Stimulated activated CD8-positive, alpha-beta memory T cell treated with anti-CD3 and anti-CD28 coated beads, Interleukin-7, amount 100 ng/mL, for 24 hours (primary cell): ENCODE measurements at regions not wholly inside any gene's neighbourhood (a gene's known extent, or its start where the extent isn't known, plus 50 kb on each side); places are given as distances from the start of the nearest gene placed in this dataset.

Experiments
- DNase-seq: peaks from one replicate; pipeline ENCODE4 v3.0.0-alpha.2; 2020; ENCODE audit warnings: low read depth

DNA sequence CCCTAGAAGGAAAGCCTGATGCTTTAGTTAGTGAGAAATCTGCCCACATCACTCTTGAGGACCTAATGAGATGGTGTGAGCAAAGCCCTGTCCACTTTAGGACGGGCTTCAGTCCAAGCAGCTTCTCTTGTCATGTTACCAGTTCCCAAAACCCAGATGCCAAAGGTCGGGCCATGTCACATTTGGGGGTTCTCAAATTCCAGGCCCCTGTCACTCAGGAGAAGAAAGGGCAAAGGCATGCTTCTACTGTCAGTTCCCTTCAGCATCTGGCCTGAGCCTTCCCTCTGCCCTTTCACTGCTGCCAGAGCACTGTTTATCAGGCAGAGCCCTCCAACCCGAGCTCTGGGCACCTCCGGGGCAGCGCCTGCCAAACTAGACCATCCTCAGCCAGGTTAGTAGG is 556.0 kb downstream of the BNC2 start:
- no peak for DNase-seq

DNA sequence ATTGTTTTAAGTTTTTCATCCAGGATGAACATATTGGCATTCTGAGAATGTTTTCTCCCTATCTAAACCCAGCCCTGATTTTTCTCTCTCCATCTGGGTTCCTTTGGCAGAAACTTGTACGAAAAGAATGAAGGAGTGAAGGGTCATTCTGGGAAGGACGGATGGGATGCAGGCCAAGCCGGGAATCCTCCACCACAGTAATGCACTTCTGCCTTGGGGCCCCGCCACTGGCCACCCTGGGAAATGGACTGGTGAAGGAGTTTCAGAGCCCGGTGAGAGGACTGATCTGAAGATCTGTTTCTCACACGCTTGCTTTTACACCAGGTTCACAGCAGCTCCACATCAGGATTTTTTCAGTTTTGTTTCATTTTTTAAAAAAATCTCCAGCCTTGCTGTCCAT is 554.8 kb downstream of the BNC2 start:
- DNase-seq: no peak

DNA sequence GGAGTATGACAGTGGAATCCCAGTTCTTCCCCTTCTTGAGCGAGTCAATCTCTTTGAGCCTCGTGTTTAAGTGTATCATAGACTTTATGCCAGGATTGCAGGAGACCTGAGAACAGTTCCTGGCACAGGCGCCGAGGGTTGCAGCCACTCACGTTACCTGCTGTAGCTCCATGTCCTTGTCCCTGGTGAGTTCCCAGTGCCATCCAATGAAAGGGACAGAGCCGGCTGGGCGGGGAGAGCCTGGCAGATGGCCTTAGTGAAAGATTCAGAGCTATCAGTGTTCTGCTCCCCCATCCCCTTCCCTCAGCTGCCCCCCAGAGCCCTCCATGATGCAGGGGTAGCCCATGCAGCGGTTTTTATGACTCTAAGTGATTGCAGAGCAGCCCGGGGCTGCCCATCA is 554.0 kb downstream of the BNC2 start:
- DNase-seq: no peak

DNA sequence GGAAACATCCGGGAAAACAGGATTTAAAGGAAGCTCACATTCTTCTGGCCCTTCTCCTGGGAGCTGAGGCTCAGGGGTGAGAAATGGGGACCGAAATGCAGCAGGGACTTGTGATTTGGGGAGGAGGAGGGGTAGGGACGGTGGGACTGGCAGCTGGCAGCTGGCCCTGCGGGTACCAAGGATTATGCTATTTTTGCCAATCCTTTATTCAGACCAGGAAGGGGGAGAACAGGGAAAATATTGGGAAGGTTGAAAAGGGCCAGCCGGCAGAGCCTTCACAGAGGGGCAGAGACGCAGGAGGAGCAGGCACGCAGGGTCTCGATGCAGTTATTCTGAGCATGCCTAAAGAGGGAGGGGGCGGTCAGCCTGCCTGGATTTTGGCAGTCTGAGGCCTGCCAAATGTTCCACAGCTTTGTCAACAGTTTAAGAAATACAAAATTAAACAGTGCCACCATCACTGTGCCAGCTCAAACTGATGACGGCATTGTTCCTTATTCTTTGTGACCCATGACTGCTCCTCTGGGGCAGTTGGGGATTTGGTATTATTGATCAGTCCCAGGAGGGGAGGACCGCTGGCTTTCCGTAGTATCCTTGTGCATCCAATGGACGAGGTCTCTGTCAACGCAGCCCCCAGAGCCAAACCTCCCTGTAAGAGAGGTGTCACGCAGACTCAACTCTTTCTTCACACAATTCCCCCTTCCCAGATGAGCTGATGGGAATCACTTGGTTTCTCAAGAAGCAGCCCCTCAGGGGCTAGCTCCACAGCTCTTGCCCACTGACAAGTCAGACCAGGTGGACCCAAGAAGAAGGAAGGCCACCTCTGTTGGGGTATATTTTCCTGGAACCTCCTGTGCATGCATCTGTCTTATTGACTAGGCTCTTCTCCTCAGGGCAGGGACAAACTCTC is 553.3 kb downstream of the BNC2 start:
- no peak for DNase-seq

DNA sequence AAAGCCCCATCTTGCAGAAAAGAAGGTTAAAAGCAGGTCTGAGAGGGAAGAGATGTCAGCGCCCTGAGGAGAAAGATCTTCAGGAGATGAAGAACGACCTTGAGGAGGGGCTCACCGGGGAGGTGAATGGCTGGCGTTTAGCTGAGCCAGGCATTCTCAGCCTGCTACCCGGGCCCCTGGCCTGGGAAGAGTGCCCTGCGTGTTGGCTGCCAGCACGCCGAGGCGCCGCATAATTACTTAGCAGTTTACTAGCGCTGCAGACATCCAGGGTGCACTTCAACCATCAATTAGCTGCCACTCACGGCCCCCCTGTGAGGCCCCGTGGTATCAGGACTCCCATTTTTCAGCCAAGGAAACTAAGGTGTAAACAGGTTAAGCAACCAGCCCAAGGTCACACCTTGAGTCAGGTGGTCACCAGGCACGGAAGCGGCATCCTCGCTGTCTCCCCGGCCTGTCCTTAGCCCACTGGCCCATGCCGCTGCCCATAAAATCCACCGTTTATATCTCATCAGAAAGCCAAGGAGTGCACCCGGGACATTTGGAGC is 551.9 kb downstream of the BNC2 start:
- no peak for DNase-seq

DNA sequence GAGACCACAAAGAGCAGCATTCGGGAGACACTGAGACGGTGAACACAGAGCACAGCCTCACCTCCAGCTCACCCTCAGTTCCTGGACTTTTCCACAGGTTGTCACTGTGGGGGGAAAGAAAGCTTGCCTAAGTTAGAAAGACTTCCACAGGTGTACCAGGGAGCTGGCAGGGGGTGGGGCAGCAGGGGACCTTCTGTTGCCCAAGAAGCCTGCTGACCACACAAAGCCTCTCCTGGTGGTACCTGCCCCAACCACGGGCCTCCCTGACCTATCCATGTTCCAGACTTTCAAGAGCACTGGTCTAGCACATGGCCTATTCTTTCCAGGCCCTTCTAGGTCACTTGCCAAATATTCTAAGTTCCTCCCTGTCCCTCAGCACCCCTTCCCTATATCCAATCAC is 550.8 kb downstream of the BNC2 start:
- no peak for DNase-seq

DNA sequence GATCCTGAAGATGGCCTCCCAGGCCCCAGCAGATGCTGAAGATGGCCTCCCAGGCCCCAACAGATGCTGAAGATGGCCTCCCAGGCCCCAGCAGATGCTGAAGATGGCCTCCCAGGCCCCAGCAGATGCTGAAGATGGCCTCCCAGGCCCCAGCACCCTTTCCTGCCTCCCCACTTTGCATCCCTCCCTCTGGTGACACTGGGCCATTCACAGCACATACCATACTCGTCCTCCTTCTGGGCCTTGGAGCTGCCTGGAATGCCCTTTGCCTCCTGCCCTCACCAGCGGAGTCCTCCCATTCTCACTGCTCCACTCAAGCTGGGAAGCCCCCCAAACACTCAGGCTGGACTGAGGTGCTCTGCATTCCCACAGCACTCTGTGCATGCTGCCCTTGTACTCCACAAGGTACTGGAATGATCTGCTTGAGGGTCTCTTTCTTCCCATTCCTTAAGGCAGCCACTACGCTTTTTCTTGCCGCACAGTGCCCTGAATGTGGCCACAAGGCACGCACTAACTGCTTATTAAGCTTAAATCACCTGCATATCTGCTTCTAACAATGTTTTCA is 550.0 kb downstream of the BNC2 start:
- no peak for DNase-seq

DNA sequence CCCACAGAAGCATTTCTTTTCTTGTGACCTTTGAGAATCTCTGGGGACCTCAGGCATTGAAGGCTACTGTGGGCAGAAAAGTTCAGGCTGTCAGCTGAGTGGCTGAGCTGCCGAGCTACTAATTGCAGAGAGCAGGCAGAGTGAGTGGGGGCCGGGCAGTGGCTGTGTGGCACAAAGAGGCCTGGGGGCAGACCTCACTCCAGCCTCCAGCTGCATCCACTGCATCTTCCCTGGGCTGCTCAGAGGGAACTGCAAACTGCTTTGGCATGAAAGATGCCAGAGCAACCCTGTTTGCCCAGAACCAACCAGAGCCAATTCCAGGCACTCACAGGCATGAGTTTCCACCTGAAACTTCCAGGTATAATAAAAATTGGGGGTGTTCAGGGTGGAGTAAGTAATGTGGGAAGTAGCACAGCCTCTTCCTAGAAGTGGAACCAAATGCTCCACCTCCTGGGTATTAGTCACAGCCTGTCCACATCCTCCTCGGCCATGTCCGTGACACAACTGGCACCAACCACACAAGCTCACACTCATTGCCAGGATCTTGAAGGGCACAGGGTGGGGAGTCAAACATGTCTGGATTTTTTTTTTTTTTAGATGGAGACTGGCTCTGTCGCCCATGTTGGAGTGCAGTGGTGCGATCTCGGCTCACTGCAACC is 548.9 kb downstream of the BNC2 start:
- DNase-seq: no peak

DNA sequence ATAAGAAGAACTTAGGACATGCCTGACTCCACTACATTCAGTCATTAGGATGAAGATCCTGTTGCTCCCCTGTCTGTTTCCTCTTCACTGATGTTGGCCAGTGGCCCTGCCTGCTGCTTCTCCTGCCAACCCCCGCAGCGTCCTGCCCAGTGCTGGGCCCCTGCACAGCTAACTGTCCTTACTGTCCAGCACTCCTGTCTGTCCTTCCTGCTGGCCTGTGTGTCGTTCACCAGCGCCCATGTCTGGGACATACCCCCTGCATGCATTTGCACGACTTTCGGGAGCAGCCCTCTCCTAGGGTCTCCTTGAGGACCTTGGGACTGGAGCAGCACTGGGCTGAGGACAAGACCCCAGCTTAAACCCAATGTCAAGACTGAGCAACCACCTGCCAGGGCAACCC is 547.6 kb downstream of the BNC2 start:
- DNase-seq: no peak

DNA sequence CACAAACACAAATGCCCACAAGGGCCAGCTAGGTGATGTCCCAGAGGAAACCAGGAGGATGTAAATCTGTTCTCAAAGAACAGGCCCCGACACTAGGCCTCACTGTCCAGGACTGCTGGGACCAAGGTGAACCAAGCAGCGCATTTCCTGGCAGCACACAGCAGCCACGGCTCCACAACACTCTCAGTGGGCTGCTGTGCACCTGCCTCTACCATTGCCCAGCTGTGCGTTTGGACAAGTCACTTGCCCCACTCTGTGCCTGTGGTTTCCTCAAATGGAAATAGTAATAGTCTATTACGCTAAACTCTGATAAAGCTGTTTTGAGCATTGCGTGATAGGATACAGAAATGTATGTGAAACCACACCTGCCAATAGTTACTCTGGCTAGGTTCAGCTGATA is 544.5 kb downstream of the BNC2 start:
- DNase-seq: no peak

DNA sequence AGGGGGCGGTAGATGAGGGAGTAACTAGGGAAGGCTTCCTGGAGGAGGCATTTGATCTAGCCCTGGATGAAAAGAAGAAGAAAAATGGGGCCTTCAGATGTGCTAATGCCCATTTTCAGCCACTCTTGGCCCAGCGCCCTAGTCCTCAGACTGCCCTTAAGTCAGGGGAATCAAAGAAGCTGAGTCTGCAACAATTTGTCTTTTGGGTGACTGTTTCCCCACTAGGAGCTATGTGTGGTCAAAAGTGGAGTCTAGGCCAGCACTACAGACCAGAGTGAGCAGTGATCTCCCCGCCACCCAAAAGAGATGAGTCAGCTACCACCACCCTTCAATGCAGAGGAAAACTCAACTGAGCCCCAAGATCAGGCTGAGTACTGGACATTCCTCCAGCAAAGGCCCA is 542.1 kb downstream of the BNC2 start:
- no peak for DNase-seq

DNA sequence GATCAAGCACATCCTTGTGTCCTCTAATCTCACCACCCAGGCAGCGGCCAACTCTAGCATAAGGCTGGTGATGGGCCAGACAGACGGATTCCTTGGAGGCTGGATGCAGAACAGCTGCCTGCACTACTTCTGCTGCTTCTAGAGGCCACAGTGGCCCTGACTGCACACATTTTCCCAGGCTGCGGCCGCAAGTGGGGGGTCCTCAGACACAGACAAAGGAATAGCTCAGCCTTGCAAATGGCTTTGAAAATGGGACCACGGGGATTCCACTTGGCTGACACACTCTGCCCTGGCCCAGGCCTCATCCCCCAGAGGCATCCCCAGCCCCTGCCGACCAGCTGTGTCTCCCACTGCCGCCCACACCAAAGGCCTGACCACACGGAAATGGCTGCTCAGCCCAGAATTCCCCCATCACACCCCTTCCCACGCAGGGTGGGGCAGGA is 540.8 kb downstream of the BNC2 start:
- DNase-seq: no peak

DNA sequence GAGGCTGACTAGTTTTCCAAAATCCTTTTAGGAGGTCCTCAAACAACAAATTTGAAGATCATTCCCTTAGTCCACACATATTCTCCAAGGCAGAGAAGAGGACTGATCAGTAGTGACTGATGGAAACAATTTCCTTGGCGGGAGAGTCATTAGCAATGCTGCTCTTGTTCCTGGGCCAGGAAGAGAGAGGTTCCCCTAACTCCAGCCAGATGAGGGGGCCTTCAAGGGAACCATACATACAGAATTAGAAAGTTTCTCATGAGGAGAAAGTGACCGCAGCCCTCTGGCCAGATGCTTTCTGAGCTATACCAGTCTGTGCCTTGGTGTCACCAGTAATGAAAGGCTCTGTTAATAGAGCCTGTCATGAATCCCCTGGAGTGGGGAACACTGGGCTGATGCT is 539.4 kb downstream of the BNC2 start:
- DNase-seq: no peak

DNA sequence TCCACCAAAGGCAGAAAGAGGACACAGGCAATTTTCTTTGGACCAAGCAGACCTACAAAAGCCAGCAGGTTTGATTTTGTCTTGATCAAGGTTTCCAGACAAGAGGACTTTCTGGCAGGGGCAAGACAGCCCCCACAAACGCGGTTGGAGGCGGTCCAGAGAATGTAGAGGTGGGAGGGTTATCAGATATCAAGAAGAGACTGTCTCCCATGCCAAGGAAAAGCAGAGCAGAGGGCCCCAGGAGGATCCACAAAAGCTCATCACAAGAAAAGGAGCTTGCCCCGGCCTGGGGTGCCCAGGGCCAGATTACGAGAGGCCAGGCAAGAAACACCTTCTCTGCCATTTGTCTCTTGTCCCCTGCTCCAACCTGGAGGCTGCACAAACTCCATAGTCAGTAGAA is 538.9 kb downstream of the BNC2 start:
- no peak for DNase-seq

DNA sequence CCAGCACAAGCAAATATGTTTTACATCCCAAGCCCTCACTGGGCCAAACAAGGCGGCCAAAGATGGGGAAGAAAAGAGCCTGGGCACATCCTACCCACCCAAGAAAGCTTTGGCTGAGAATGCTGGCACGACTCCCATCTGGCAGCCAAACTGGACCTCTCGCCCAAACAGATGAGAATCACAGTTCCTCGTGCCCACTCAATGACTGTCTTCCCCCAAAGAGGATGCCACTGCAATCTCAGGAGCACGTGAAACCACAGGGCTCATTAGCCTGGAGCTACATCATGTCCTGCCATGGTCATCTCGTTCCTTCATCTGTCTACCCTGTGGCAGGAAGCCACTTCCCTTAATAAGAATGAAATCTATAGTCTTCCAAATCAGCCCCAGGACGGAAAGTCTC is 536.8 kb downstream of the BNC2 start:
- DNase-seq: no peak

DNA sequence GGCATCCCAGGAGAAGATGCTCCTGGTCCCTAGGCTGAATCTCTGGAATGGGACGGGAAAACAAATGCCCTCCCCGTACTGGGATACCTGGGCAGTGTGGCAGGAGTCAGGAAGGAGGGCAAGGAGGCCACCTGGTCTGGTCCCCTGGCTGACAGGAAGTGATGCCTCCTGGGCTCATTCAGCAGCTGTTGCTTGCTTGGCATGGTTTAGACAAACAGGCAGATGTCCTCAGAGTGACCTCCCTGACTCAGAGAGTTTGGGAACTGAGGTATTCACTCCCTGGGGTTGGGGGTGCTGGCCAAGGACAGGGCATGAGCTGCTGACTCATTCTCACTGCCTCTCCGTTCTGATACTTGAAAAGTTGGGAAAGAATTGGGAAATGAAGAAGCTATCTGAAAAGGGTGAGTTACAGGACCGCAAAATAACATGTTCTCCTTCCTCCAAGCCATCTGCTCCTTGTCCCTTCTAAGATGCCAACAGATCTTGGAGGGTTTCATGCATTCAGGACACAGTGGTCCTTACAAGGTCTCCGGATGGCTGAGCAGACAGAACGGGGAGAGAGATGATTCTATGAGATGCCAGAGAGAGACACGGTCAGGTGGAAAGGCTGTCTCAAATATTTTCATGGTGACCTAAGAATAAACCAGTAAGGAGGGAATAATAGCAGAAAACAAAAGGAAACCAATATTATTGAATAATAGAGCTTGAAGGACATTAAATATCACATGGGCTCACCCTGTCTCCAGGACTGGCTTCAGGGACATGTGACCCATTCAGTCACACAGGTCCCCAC is 534.5 kb downstream of the BNC2 start:
- DNase-seq: no peak

DNA sequence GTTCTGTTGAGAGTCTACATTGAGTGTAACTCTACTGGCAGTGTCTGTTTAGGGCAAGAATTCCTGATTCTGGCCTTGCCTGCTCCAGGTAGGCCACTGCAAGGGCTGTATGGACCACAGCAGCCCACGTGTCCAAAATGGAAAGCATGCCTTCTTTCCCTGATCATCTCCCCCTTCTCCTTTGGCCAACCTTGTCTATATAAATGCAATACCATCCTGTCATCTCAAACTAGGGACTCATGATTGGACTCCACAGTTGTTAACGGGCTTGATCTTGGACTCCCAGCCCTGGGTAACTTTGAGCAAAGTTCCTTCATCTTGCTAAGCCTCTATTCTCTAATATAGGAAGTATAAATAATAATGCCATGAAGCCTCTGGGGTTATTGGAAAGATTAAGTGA is 533.6 kb downstream of the BNC2 start:
- DNase-seq: no peak

DNA sequence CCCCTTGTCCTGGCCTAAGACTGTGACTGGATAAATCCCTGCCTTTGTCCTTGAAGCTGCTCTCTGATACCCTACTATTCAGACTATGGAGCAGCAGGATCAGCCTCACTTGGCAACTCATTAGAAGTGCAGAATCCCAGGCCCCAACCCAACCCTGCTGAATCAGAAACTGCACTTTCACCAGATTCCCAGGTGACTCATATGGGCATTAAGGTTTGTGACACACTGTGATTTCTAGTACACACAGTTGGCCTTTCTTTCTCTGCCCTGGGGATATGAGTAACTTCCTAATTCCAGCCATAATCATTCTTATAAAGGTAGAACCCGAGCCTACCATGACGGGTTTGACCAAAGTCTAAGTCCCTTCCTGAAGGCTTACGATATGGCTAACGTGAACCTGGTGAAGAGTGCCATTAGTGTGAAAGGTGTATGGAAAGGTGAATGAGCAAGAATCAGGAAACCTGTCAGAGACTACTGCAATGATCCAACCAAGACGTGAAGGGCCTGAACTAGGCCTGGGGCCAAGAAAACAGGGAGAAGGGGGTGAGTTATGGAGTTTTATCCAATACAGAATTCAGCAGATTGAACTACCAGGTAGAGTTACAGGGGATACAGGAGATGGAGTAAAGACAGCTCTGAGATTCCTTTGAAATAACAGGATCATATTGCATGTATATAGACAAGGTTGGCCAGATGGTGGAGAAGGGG is 533.0 kb downstream of the BNC2 start:
- DNase-seq: no peak

DNA sequence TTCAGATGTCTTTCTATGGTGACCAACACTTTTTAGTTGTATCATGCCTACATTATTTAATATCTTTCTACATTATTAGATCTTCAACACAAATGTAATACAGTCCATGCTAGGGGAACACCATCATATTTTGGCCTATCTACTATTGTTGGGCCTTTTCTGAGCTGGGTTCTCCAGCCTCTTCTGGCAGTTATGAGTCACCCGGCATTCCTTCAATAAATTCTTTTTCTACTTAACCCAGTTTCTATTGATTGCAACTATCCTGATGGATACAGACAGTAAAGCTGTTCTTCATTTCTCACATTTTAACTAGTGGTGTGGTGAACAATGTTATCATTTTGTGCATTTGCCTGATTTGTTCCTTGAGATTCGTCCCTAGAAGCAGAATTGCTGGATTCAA is 529.3 kb downstream of the BNC2 start:
- DNase-seq: no peak

DNA sequence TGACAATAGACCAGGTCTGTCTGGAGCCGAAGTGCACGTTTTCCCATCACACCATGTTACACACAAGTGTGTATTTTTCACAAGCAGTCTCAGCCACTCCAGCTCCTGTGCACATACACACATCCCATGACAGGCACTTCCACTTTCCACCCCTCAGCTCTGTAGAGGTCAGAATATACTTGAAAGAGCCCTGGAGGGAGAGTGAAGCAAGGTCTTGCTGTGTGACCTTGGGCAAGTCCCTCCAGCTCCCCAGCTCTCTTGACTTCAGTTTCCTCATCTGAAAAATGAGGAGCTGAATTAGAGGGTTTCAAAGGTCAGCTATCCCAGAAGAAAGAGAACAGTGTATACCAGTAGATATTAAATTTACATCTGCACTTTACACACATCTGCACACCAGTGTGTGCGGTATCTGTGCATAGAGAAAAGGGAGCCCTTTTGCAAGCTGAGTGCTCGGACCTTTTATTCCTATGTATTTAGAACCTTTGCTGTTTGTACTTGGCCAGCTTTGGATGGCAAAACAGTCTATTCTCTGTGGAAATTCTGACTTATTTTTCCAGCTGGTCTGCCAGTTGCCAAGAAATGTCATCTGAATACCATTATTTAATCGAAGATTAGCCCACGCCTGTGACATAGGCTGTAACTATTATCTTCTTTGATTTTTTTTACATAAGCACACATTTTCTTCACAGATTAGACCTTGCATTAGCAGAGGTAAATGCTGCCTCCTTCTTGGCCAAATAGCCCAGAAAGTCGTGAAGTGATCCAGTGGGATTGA is 528.0 kb downstream of the BNC2 start:
- no peak for DNase-seq
